ENCODE measurements at regions not wholly inside any gene's neighbourhood (a gene's known extent, or its start where the extent isn't known, plus 50 kb on each side); places are given as distances from the start of the nearest gene placed in this dataset.

DNA sequence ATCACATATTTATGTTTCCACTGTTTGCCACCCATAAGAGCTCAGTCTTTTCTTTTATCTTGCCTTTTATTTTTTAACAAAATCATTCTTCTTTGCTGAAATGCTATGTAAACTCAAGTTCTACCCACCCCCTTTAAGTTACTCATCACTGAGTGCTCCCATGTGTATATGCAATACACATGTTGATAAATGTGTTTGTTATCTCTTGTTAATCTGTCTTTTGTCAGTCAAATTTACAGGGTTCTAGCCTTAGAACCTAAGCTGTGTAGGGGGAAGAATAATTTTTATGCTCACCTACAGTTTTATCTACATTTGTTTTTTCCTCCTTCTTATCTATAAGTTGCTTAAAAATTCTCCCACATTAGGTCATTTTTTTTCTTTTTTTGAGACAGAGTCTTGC is 1195.9 kb downstream of the ROBO2 start:
- Histone ChIP-seq H3K27ac (ENCODE audit: low read depth, low read length) (no peak overlapping the region), H3K4me1 (ENCODE audit: control insufficient read depth, insufficient read depth, low read length) (no peaks in the 10 kb centered on the region), H3K27me3 (ENCODE audit: control insufficient read depth, insufficient read depth, low read length) (no peaks in the 10 kb centered on the region), H3K36me3 (ENCODE audit: control insufficient read depth, insufficient read depth, low read length) (no peaks in the 10 kb centered on the region), H3K9me3 (ENCODE audit: control insufficient read depth, insufficient read depth, low read length) (peaks cover 4% of the 10 kb centered on the region), H3K4me3 (ENCODE audit: low read depth, low read length) (no peak overlapping the region)
- DNase-seq (ENCODE audit: low read depth in 4 of 6, low spot score in 6 of 6) = no peak

DNA sequence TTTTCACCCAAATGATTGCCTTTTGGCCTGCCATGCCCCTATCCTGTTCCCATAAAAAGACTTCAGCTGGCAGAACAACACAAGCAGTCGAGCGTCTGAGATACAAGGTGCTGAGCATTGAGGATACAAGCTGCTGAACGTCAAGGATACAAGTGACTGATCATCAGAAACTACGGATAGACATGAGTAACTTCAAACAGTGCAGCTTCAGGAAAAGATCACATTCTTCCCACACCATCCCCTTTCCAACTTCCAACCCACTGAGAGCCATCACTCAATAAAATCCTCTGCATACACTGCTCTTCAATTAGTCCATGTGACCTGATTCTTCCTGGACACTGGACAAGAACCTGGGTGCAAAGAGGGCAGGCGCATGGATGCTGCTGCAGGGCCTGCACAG is 1198.9 kb downstream of the ROBO2 start:
- no peak overlapping the region for H3K27ac ChIP-seq (ENCODE audit: low read depth, low read length)
- WGBS (ENCODE audit: insufficient coverage) = 83% methylated on average over 5 of the region's 5 CpGs
- no peaks in the 10 kb centered on the region for H3K27me3 ChIP-seq (ENCODE audit: control insufficient read depth, insufficient read depth, low read length)
- H3K4me1 ChIP-seq (ENCODE audit: control insufficient read depth, insufficient read depth, low read length) = no peaks in the 10 kb centered on the region
- no peaks in the 10 kb centered on the region for H3K36me3 ChIP-seq (ENCODE audit: control insufficient read depth, insufficient read depth, low read length)
- DNase-seq (ENCODE audit: low read depth in 4 of 6, low spot score in 6 of 6) = no peak
- H3K9me3 ChIP-seq (ENCODE audit: control insufficient read depth, insufficient read depth, low read length) = peaks cover 5% of the 10 kb centered on the region
- no peak overlapping the region for H3K4me3 ChIP-seq (ENCODE audit: low read depth, low read length)

DNA sequence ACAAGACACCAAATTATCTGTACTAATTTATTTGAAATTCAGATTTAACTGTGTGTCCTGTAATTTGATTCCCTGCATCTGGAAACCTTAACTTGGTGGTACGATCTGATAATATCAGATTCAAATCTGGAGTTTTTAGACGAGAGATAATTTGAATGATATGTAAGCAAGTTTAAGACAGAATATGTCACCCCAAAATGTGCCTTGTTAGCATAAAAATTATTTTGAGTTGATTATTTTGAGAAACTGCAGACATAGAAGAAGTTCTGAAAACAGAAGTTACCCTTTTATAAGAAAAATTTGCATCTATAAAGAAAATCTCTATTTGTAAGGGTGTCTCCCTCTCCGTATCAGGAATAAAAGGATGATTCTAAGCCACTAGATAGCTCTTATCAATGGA is 1202.8 kb downstream of the ROBO2 start:
- H3K27me3 ChIP-seq (ENCODE audit: control insufficient read depth, insufficient read depth, low read length) = no peaks in the 10 kb centered on the region
- H3K9me3 ChIP-seq (ENCODE audit: control insufficient read depth, insufficient read depth, low read length) = peaks cover 10% of the 10 kb centered on the region
- no peak overlapping the region for H3K27ac ChIP-seq (ENCODE audit: low read depth, low read length)
- 100% methylated on average over 3 of the region's 3 CpGs for WGBS (ENCODE audit: insufficient coverage)
- H3K4me3 ChIP-seq (ENCODE audit: low read depth, low read length) = no peak overlapping the region
- no peaks in the 10 kb centered on the region for H3K4me1 ChIP-seq (ENCODE audit: control insufficient read depth, insufficient read depth, low read length)
- no peak for DNase-seq (ENCODE audit: low read depth in 4 of 6, low spot score in 6 of 6)
- no peaks in the 10 kb centered on the region for H3K36me3 ChIP-seq (ENCODE audit: control insufficient read depth, insufficient read depth, low read length)

DNA sequence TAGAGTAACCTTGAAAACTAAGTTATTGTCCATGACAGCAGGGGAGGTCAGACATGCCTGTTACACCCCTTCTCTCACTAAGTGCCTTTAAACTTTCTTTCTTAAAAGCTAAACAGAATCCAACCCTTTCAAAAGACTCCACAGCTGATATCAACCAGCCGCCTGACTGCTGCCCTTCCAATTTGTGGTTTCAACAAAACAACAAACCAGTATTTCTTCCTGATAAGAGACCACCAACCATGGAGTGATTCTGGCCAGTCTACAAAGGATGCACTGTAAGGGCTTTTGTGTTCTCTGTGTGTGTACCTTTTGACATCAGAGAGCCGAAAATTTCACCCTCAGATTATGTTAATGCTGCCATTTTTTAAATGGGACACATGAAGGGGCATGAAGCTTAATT is 1204.2 kb downstream of the ROBO2 start:
- H3K36me3 ChIP-seq (ENCODE audit: control insufficient read depth, insufficient read depth, low read length) = no peaks in the 10 kb centered on the region
- DNase-seq (ENCODE audit: low read depth in 4 of 6, low spot score in 6 of 6) = no peak
- no peaks in the 10 kb centered on the region for H3K4me1 ChIP-seq (ENCODE audit: control insufficient read depth, insufficient read depth, low read length)
- no peak overlapping the region for H3K27ac ChIP-seq (ENCODE audit: low read depth, low read length)
- H3K9me3 ChIP-seq (ENCODE audit: control insufficient read depth, insufficient read depth, low read length) = peaks cover 10% of the 10 kb centered on the region
- H3K27me3 ChIP-seq (ENCODE audit: control insufficient read depth, insufficient read depth, low read length) = no peaks in the 10 kb centered on the region
- no peak overlapping the region for H3K4me3 ChIP-seq (ENCODE audit: low read depth, low read length)
- WGBS (ENCODE audit: insufficient coverage) = 43% methylated on average over 1 of the region's 2 CpGs

DNA sequence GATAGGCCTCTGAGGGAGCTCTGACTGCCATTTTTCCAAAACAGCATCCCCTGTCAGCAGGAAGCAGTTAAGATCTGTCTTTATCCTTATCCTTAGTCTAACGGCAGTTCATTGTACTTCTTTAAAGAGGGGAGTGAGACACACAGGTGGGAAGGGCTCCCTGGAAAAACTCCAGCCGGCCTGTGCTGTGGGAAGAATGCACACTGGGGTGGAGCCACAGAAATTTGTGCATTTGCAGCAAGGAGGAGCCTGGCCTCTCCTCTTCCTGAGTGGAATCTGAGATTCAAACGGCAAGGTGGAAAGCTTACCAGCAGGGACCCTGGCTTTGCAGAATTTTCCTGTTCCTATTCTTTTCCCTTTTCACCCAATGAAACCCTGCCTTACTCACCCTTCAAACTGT is 1209.4 kb downstream of the ROBO2 start:
- WGBS (ENCODE audit: insufficient coverage) = 44% methylated on average over 2 of the region's 3 CpGs
- peaks cover 4% of the 10 kb centered on the region for H3K9me3 ChIP-seq (ENCODE audit: control insufficient read depth, insufficient read depth, low read length)
- no peaks in the 10 kb centered on the region for H3K27me3 ChIP-seq (ENCODE audit: control insufficient read depth, insufficient read depth, low read length)
- no peak overlapping the region for H3K27ac ChIP-seq (ENCODE audit: low read depth, low read length)
- no peak for DNase-seq (ENCODE audit: low read depth in 4 of 6, low spot score in 6 of 6)
- H3K4me3 ChIP-seq (ENCODE audit: low read depth, low read length) = no peak overlapping the region
- H3K36me3 ChIP-seq (ENCODE audit: control insufficient read depth, insufficient read depth, low read length) = no peaks in the 10 kb centered on the region
- no peaks in the 10 kb centered on the region for H3K4me1 ChIP-seq (ENCODE audit: control insufficient read depth, insufficient read depth, low read length)

DNA sequence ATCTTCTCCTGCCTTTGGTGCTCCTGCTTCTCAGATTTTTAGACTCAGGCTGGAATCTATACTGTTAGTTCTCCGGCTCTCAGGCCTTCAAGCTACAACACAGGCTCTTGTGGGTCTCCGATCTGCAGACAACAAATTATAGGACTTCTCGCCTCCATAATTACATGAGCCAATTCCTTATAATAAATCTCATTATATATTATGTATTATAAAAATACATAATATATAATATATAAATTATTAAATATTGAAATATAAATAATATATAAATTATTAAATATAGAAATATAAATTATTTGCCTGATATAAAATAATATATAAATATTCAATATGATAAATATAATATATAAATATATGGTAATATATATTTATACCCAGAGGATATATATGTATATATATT is 1214.0 kb downstream of the ROBO2 start:
- no peak for DNase-seq (ENCODE audit: low read depth in 4 of 6, low spot score in 6 of 6)
- Histone ChIP-seq H3K9me3 (ENCODE audit: control insufficient read depth, insufficient read depth, low read length) (no peaks in the 10 kb centered on the region), H3K36me3 (ENCODE audit: control insufficient read depth, insufficient read depth, low read length) (no peaks in the 10 kb centered on the region), H3K27me3 (ENCODE audit: control insufficient read depth, insufficient read depth, low read length) (no peaks in the 10 kb centered on the region), H3K4me1 (ENCODE audit: control insufficient read depth, insufficient read depth, low read length) (no peaks in the 10 kb centered on the region), H3K4me3 (ENCODE audit: low read depth, low read length) (no peak overlapping the region), H3K27ac (ENCODE audit: low read depth, low read length) (no peak overlapping the region)
- WGBS (ENCODE audit: insufficient coverage) = 100% methylated on average over 1 of the region's 3 CpGs

DNA sequence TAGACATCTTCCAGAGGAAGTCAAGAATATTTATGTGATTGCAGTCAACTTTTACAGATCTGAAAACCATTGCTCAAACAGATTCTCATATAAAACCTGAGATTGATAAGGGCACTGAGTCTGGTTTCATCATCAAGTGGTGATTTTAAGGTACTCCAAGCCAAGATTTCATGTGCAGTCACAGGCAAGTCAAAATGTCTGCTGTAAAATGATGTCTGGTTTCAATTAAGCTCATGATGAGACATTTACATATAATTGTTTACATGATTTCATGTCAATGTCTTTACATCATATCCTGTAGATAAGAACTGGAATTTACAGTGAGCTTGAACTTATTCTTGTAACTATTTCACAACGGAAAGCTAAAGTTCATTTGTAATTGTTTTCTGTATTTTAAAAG is 1215.5 kb downstream of the ROBO2 start:
- no peak overlapping the region for H3K27ac ChIP-seq (ENCODE audit: low read depth, low read length)
- H3K4me1 ChIP-seq (ENCODE audit: control insufficient read depth, insufficient read depth, low read length) = no peaks in the 10 kb centered on the region
- H3K27me3 ChIP-seq (ENCODE audit: control insufficient read depth, insufficient read depth, low read length) = no peaks in the 10 kb centered on the region
- no peaks in the 10 kb centered on the region for H3K36me3 ChIP-seq (ENCODE audit: control insufficient read depth, insufficient read depth, low read length)
- WGBS (ENCODE audit: insufficient coverage) = no CpG with 5 or more reads among the region's 1 CpG
- H3K4me3 ChIP-seq (ENCODE audit: low read depth, low read length) = no peak overlapping the region
- no peaks in the 10 kb centered on the region for H3K9me3 ChIP-seq (ENCODE audit: control insufficient read depth, insufficient read depth, low read length)
- DNase-seq (ENCODE audit: low read depth in 4 of 6, low spot score in 6 of 6) = no peak

DNA sequence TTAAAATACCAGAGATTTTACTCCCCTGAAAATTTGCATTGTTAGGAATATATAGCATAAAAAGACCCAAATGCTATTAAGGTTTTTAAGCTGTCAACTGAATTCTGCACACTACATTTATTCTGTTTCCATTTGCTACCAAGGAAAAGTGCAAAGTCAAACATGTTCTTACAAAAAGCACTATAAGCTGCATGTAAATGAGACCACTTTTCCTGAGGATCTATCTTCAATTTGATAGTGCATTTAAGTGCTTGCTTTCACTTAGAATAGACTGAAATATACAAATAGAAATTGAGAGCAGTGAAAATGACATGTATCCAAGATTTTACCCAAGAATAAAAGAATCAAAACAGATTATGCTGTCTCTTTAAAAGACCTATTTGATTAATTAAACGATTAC is 1216.2 kb downstream of the ROBO2 start:
- Histone ChIP-seq H3K4me3 (ENCODE audit: low read depth, low read length) (no peak overlapping the region), H3K4me1 (ENCODE audit: control insufficient read depth, insufficient read depth, low read length) (no peaks in the 10 kb centered on the region), H3K36me3 (ENCODE audit: control insufficient read depth, insufficient read depth, low read length) (no peaks in the 10 kb centered on the region), H3K27me3 (ENCODE audit: control insufficient read depth, insufficient read depth, low read length) (no peaks in the 10 kb centered on the region), H3K9me3 (ENCODE audit: control insufficient read depth, insufficient read depth, low read length) (no peaks in the 10 kb centered on the region), H3K27ac (ENCODE audit: low read depth, low read length) (no peak overlapping the region)
- peak in 1 of 6 donors; percentile 51 for DNase-seq (ENCODE audit: low read depth in 4 of 6, low spot score in 6 of 6)
- no CpG with 5 or more reads among the region's 1 CpG for WGBS (ENCODE audit: insufficient coverage)

DNA sequence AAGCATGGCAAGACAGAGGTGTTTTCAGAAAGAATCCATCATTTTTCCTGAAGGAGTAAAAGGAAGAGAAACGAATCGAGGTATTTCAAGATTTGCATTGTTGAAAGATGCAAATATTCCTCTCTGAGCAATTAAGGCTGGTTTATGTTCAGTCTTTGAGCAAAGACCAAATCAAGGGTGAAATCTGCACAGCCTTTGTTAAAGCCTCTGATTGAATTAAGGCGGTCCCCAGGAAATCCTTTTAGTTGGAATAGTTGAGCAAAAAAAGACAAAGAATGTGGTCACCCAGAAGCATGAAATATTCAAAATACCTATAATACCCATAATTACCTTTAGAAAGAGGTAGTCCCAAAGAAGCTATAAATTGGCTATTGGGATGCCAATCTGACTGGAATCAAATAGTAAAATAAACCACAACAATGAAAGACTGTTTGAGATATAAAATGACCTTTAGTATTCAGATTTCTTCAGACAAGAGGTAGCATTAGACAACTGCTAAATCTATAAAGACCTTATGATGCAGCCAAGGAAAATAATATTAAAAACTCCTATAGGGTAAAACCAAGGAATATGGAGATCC is 1218.1 kb downstream of the ROBO2 start:
- Histone ChIP-seq H3K4me1 (ENCODE audit: control insufficient read depth, insufficient read depth, low read length) (no peaks in the 10 kb centered on the region), H3K36me3 (ENCODE audit: control insufficient read depth, insufficient read depth, low read length) (no peaks in the 10 kb centered on the region), H3K27ac (ENCODE audit: low read depth, low read length) (no peak overlapping the region), H3K4me3 (ENCODE audit: low read depth, low read length) (no peak overlapping the region), H3K27me3 (ENCODE audit: control insufficient read depth, insufficient read depth, low read length) (no peaks in the 10 kb centered on the region), H3K9me3 (ENCODE audit: control insufficient read depth, insufficient read depth, low read length) (no peaks in the 10 kb centered on the region)
- 25% methylated on average over 2 of the region's 3 CpGs for WGBS (ENCODE audit: insufficient coverage)
- peak in 1 of 6 donors; percentile 13 for DNase-seq (ENCODE audit: low read depth in 4 of 6, low spot score in 6 of 6)

DNA sequence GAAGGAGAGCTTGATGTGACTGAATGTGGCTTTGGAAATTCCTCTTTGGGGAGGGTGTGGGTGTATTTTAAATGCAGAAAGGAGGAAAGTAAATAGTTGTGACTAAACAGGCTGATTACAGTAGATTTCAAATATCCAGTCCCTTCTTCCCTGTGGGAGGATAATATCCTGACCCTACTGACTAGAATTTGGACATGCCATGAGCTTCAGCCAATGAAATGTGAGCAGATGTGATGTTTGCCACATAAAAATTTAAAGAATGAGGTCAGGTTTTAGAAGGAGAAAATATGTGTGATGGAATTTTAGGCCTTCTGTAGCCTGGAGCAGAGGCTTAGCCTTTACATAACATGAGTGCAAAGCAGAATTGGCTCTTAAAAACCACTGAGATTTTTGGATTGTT is 1218.9 kb downstream of the ROBO2 start:
- H3K36me3 ChIP-seq (ENCODE audit: control insufficient read depth, insufficient read depth, low read length) = no peaks in the 10 kb centered on the region
- no peaks in the 10 kb centered on the region for H3K27me3 ChIP-seq (ENCODE audit: control insufficient read depth, insufficient read depth, low read length)
- H3K9me3 ChIP-seq (ENCODE audit: control insufficient read depth, insufficient read depth, low read length) = no peaks in the 10 kb centered on the region
- no peak overlapping the region for H3K27ac ChIP-seq (ENCODE audit: low read depth, low read length)
- H3K4me3 ChIP-seq (ENCODE audit: low read depth, low read length) = no peak overlapping the region
- no peaks in the 10 kb centered on the region for H3K4me1 ChIP-seq (ENCODE audit: control insufficient read depth, insufficient read depth, low read length)
- DNase-seq (ENCODE audit: low read depth in 4 of 6, low spot score in 6 of 6) = no peak

All from spinal cord (tissue), 9 donors.